ENCODE measurements at regions not wholly inside any gene's neighbourhood (a gene's known extent, or its start where the extent isn't known, plus 50 kb on each side); places are given as distances from the start of the nearest gene placed in this dataset.

DNA sequence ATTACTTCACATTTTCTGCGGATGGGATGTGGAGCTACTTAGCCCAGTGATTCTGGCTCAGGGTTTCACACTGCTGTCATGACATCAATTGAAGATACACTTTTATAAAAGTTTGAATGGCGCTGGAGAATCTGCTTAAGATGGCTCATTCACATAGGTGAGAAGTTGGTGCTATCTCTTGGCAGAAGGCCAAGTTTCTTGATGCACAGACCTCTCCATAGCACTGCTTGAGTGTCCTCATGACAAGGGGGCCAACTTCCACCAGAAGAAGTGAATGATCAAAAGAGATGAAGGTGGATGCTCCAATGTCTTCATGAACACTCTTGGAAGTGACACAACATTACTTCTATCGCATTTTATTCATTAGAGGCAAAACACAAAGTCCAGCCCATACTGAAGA lies 403.7 kb upstream of the CCNG1 start:
- Mint-ChIP-seq H3K27me3 (ENCODE audit: low read depth) (peaks cover 4% of the 10 kb centered on the region), H3K9me3 (peaks cover 37% of the 10 kb centered on the region), H3K36me3 (peaks cover 5% of the 10 kb centered on the region), H3K27ac (no peak overlapping the region), H3K4me1 (peaks cover 9% of the 10 kb centered on the region), H3K4me3 (no peak overlapping the region)
- ATAC-seq = no peak
- no peak for TF ChIP-seq ZNF396 (CRISPR knock-in tag; IDR thresholded peaks at IDR 0.05; ENCODE audit: borderline replicate concordance)
- TF ChIP-seq, protein P1, sequence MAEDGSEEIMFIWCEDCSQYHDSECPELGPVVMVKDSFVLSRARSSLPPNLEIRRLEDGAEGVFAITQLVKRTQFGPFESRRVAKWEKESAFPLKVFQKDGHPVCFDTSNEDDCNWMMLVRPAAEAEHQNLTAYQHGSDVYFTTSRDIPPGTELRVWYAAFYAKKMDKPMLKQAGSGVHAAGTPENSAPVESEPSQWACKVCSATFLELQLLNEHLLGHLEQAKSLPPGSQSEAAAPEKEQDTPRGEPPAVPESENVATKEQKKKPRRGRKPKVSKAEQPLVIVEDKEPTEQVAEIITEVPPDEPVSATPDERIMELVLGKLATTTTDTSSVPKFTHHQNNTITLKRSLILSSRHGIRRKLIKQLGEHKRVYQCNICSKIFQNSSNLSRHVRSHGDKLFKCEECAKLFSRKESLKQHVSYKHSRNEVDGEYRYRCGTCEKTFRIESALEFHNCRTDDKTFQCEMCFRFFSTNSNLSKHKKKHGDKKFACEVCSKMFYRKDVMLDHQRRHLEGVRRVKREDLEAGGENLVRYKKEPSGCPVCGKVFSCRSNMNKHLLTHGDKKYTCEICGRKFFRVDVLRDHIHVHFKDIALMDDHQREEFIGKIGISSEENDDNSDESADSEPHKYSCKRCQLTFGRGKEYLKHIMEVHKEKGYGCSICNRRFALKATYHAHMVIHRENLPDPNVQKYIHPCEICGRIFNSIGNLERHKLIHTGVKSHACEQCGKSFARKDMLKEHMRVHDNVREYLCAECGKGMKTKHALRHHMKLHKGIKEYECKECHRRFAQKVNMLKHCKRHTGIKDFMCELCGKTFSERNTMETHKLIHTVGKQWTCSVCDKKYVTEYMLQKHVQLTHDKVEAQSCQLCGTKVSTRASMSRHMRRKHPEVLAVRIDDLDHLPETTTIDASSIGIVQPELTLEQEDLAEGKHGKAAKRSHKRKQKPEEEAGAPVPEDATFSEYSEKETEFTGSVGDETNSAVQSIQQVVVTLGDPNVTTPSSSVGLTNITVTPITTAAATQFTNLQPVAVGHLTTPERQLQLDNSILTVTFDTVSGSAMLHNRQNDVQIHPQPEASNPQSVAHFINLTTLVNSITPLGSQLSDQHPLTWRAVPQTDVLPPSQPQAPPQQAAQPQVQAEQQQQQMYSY (CRISPR knock-in tag; IDR thresholded peaks at IDR 0.05) = no peak
- TF ChIP-seq MXD4 (CRISPR knock-in tag; IDR thresholded peaks at IDR 0.05; ENCODE audit: borderline replicate concordance) = no peak
- no peak for DNase-seq (ENCODE audit: low spot score)
- ChIA-PET CTCF (no interaction called here), POLR2A (no interaction called here)

DNA sequence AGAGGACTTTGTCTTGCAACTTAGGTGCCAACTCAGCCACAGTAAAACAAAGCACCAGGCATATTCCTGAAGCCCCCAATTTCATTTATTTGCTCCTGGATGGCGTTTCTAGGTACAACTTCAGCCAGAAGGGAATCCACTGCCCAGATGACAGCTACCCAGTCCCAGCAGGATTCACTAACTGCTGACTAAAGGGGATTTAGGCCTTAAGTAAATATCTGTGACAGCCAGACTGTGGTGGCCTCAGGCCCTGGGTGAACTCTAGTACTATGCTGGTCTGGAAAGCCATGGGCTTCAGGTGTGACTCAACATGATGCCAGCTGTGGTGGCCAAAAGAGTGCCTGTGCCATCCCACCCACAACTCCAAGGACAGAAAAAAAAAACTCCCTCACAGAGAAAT lies 396.1 kb upstream of the CCNG1 start:
- Mint-ChIP-seq H3K9me3 (peaks cover 36% of the 10 kb centered on the region), H3K4me3 (no peak overlapping the region), H3K4me1 (no peaks in the 10 kb centered on the region), H3K36me3 (no peaks in the 10 kb centered on the region), H3K27me3 (ENCODE audit: low read depth) (no peaks in the 10 kb centered on the region), H3K27ac (no peak overlapping the region)
- TF ChIP-seq TEAD4 (CRISPR knock-in tag; IDR thresholded peaks at IDR 0.05) (no peak), KAT7 (CRISPR knock-in tag; IDR thresholded peaks at IDR 0.05; ENCODE audit: borderline replicate concordance) (no peak), NR3C1 (CRISPR knock-in tag; conservative IDR thresholded peaks at IDR 0.05; ENCODE audit: low read depth) (no peak), ESRRA (CRISPR knock-in tag; IDR thresholded peaks at IDR 0.05; ENCODE audit: borderline replicate concordance) (no peak), IRF2 (CRISPR knock-in tag; IDR thresholded peaks at IDR 0.05; ENCODE audit: borderline replicate concordance, low read depth) (no peak), ZNF423 (CRISPR knock-in tag; IDR thresholded peaks at IDR 0.05) (no peak), CBFB (CRISPR knock-in tag; IDR thresholded peaks at IDR 0.05; ENCODE audit: low read depth) (no peak), E2F4 (CRISPR knock-in tag; IDR thresholded peaks at IDR 0.05; ENCODE audit: borderline replicate concordance, low read depth) (no peak), NR1H2 (CRISPR knock-in tag; IDR thresholded peaks at IDR 0.05) (no peak)
- TF ChIP-seq, protein P2, sequence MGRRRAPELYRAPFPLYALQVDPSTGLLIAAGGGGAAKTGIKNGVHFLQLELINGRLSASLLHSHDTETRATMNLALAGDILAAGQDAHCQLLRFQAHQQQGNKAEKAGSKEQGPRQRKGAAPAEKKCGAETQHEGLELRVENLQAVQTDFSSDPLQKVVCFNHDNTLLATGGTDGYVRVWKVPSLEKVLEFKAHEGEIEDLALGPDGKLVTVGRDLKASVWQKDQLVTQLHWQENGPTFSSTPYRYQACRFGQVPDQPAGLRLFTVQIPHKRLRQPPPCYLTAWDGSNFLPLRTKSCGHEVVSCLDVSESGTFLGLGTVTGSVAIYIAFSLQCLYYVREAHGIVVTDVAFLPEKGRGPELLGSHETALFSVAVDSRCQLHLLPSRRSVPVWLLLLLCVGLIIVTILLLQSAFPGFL (CRISPR knock-in tag; IDR thresholded peaks at IDR 0.05; ENCODE audit: borderline replicate concordance) = no peak
- TF ChIP-seq, protein P3, sequence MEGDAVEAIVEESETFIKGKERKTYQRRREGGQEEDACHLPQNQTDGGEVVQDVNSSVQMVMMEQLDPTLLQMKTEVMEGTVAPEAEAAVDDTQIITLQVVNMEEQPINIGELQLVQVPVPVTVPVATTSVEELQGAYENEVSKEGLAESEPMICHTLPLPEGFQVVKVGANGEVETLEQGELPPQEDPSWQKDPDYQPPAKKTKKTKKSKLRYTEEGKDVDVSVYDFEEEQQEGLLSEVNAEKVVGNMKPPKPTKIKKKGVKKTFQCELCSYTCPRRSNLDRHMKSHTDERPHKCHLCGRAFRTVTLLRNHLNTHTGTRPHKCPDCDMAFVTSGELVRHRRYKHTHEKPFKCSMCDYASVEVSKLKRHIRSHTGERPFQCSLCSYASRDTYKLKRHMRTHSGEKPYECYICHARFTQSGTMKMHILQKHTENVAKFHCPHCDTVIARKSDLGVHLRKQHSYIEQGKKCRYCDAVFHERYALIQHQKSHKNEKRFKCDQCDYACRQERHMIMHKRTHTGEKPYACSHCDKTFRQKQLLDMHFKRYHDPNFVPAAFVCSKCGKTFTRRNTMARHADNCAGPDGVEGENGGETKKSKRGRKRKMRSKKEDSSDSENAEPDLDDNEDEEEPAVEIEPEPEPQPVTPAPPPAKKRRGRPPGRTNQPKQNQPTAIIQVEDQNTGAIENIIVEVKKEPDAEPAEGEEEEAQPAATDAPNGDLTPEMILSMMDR (IDR thresholded peaks at IDR 0.05) = no peak
- TF ChIP-seq, protein P4, sequence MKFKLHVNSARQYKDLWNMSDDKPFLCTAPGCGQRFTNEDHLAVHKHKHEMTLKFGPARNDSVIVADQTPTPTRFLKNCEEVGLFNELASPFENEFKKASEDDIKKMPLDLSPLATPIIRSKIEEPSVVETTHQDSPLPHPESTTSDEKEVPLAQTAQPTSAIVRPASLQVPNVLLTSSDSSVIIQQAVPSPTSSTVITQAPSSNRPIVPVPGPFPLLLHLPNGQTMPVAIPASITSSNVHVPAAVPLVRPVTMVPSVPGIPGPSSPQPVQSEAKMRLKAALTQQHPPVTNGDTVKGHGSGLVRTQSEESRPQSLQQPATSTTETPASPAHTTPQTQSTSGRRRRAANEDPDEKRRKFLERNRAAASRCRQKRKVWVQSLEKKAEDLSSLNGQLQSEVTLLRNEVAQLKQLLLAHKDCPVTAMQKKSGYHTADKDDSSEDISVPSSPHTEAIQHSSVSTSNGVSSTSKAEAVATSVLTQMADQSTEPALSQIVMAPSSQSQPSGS (CRISPR knock-in tag; IDR thresholded peaks at IDR 0.05; ENCODE audit: borderline replicate concordance, low read depth) = no peak
- ChIA-PET CTCF (no interaction called here), POLR2A (no interaction called here)
- ATAC-seq (no peak), DNase-seq (ENCODE audit: low spot score) (no peak)

Measured in WTC11 (cell line).